Urinary bladder (tissue), 3 donors: ENCODE measurements at regions not wholly inside any gene's neighbourhood (a gene's known extent, or its start where the extent isn't known, plus 50 kb on each side); places are given as distances from the start of the nearest gene placed in this dataset.
A peak's percentile ranks its signal among the peaks of the same experiment; 100 is the strongest.

Experiments
- DNase-seq: peaks from one replicate; pipeline ENCODE4 v3.0.0-alpha.2; 2015; ENCODE audit errors: extremely low spot score
- H3K27ac ChIP-seq: one replicate; pipeline ENCODE4 v1.5.1; 2013; ENCODE audit warnings: low read depth, mild to moderate bottlenecking, moderate library complexity
- H3K36me3 ChIP-seq: one replicate; pipeline ENCODE4 v1.6.1; 2013; ENCODE audit warnings: mild to moderate bottlenecking, moderate library complexity; ENCODE audit not compliant: insufficient read depth
- H3K4me1 ChIP-seq: one replicate; pipeline ENCODE4 v1.6.1; 2013; ENCODE audit warnings: mild to moderate bottlenecking, moderate library complexity; ENCODE audit not compliant: insufficient read depth
- H3K4me3 ChIP-seq: one replicate; pipeline ENCODE4 v1.5.1; 2013; ENCODE audit warnings: low read depth, low read length
- WGBS: extraction: QIAGEN DNeasy Blood & Tissue Kit; methylation state at CpG from one replicate; pipeline ENCODE4 v1.1.7; 2013; 5-methylcytosine and 5-hydroxymethylcytosine counted together
- donor health status: healthy with polysubstance abuse.
- donor health status: healthy.

DNA sequence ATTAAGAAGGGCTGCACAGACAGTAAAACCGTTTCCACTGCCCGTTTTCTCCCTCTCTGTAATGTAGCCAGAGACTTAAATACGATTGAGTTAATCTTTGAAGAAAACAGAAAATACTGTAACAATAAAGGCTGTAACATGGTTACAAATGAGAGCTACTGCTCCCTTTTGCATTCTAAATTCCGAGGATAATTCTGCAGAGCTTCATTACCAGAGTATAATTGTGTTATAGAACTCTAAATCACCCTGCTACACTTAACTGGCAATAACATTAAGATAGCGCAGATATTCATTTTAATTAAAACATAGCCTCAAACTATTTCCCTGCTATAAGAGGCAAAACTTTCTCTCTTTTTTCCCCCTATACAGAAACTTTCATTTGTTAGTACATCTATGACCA lies 283.7 kb upstream of the BRINP1 start:
- DNase-seq = no peak
- WGBS = 59% methylated on average over 5 of the region's 5 CpGs
- no peaks in the 10 kb centered on the region for H3K36me3 ChIP-seq

DNA sequence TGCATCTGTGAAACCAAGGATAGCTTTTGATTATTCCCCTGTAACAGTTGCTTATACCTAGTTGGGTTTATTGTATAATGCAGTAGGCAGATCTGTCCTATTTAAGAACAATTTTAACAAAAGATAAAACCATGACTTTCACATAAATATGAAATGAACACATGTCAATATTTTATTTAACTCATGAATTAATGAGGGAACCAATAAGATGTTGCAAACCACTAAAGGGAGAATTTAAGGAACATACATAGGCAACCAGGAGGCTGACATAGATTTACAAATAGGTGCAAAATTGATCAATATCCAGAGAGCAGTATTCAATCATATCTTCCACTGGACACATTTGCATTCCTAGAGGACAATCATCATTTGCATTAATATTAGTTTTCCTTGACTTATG lies 280.0 kb upstream of the BRINP1 start:
- Histone ChIP-seq H3K4me1 (no peaks in the 10 kb centered on the region), H3K27ac (no peak overlapping the region), H3K36me3 (no peaks in the 10 kb centered on the region), H3K4me3 (no peak overlapping the region)
- no peak for DNase-seq

More for the DNA sequence above, 283.7 kb upstream of the BRINP1 start:
- H3K4me1 ChIP-seq = no peaks in the 10 kb centered on the region
- H3K4me3 ChIP-seq = no peak overlapping the region
- no peak overlapping the region for H3K27ac ChIP-seq

- H3K36me3 ChIP-seq = no peaks in the 10 kb centered on the region
- peak; percentile 15 for DNase-seq
- H3K4me1 ChIP-seq = no peaks in the 10 kb centered on the region
- H3K27ac ChIP-seq = no peak overlapping the region
- 54% methylated on average over 12 of the region's 12 CpGs for WGBS
- no peak overlapping the region for H3K4me3 ChIP-seq
Measured at GRCh38 chr9:119639287-119639955, 270.2 kb upstream of the BRINP1 start.

- 70% methylated on average over 8 of the region's 8 CpGs for WGBS
- Histone ChIP-seq H3K4me1 (no peaks in the 10 kb centered on the region), H3K27ac (no peak overlapping the region), H3K4me3 (no peak overlapping the region), H3K36me3 (no peaks in the 10 kb centered on the region)
- no peak for DNase-seq
Measured at GRCh38 chr9:119634006-119634405, 264.8 kb upstream of the BRINP1 start.

DNA sequence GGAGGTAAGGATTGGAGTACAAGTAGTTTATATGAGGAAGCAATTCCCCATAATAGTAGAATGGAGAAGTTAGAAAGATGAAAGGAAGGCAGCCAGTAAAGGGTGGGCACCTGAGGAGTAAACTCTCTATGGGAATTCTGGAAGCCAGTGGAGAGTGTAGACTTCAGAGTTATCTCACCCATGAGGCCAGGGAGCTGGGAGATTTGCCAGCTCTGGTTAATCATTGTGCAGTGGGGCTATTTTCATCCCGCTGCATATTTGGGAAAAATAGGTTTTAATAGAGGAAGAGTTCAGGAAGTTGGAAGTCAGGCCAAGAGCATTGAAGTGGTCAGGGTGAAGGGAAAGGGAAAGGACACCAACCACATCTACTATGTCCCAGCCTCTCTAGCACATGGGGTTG lies 242.3 kb upstream of the BRINP1 start:
- Histone ChIP-seq H3K4me3 (no peak overlapping the region), H3K4me1 (no peaks in the 10 kb centered on the region), H3K36me3 (no peaks in the 10 kb centered on the region), H3K27ac (no peak overlapping the region)
- no peak for DNase-seq
- 50% methylated on average over 1 of the region's 1 CpG for WGBS

DNA sequence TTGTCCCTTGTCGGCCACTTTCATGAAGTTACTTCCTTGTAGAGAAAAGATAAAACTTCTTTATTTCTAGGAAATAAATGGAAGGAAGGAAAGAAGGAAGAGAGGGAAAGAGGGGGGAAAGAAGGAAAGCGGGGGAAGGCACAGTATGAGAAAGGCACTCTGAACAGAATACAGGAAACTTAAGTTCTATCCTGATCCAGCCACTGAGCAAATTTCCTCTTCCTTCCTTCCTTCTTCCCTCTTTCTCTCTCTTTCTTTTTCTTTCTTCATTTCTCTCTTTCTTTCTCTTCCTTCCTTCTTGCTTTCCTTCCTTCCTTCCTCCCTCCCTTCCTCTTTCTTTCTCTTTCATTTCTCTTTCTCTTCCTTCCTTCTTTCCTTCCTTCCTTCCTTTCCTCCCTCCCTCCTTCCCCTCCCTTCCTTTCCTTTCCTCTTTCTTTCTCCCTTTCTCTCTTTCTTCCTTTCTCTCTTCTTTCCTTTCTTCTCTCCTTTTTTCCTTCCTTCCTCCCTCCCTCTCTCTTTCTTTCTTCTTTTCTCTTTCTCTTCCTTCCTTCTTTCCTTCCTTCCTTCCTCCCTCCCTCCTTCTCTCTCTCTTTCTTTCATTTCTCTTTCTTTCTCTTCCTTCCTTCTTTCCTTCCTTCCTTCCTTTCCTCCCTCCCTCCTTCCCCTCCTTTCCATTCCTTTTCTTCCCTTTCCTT lies 240.2 kb upstream of the BRINP1 start:
- Histone ChIP-seq H3K4me3 (no peak overlapping the region), H3K36me3 (no peaks in the 10 kb centered on the region), H3K27ac (no peak overlapping the region), H3K4me1 (no peaks in the 10 kb centered on the region)
- WGBS = 97% methylated on average over 2 of the region's 2 CpGs
- DNase-seq = no peak

- H3K4me3 ChIP-seq = no peak overlapping the region
- no peak for DNase-seq
- no peaks in the 10 kb centered on the region for H3K36me3 ChIP-seq
- H3K4me1 ChIP-seq = no peaks in the 10 kb centered on the region
- no peak overlapping the region for H3K27ac ChIP-seq
Measured at GRCh38 chr9:119601632-119602031, 232.4 kb upstream of the BRINP1 start.

DNA sequence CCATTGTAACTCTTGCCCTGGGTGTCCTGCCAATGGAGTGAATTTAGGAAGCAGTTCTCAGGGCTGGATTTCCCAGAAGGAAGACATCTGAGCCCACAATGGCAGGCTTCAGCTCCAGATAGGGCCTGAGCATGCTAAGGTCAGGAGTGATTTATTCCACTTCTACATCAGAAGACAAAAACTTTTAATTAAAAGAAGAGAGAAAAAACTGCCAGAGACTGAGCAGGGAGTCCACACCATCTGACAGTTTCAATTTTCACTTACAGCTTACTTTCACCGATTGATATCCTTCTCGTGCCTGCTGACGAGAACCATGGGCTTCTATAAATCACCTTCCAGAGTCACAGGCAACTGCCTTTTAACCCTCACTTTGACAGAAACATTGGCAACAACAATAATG lies 228.3 kb upstream of the BRINP1 start:
- Histone ChIP-seq H3K4me3 (no peak overlapping the region), H3K4me1 (no peaks in the 10 kb centered on the region), H3K36me3 (no peaks in the 10 kb centered on the region), H3K27ac (no peak overlapping the region)
- 31% methylated on average over 3 of the region's 3 CpGs for WGBS
- DNase-seq = no peak

DNA sequence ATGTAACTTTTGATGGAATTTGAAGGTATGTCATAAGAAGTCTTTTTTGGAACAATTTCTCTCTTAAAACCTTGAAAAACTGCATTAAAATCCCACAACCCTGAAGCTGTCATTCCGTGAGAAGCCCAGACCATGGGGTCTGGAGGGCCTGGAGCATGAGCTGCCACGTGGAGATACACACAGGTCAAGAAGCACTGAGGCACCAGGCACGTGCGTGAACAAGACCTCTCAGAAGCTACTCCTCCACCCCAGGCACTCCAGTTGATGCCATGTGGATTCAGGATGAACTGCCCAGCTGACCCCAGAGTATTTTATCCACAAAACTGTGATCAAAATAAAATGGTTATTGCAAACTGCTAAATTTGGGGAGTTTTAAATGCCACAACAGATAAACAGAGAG lies 227.5 kb upstream of the BRINP1 start:
- no peak overlapping the region for H3K27ac ChIP-seq
- no peak overlapping the region for H3K4me3 ChIP-seq
- no peaks in the 10 kb centered on the region for H3K36me3 ChIP-seq
- WGBS = 77% methylated on average over 4 of the region's 4 CpGs
- H3K4me1 ChIP-seq = no peaks in the 10 kb centered on the region
- DNase-seq = no peak

- no peaks in the 10 kb centered on the region for H3K4me1 ChIP-seq
- no peaks in the 10 kb centered on the region for H3K36me3 ChIP-seq
- H3K4me3 ChIP-seq = no peak overlapping the region
- WGBS = 53% methylated on average over 12 of the region's 12 CpGs
- H3K27ac ChIP-seq = no peak overlapping the region
- DNase-seq = no peak
Measured at GRCh38 chr9:119588874-119589744, 219.9 kb upstream of the BRINP1 start.

- 78% methylated on average over 1 of the region's 1 CpG for WGBS
- Histone ChIP-seq H3K4me3 (no peak overlapping the region), H3K36me3 (no peaks in the 10 kb centered on the region), H3K27ac (no peak overlapping the region), H3K4me1 (no peaks in the 10 kb centered on the region)
- no peak for DNase-seq
Measured at GRCh38 chr9:119577881-119578280, 208.6 kb upstream of the BRINP1 start.

DNA sequence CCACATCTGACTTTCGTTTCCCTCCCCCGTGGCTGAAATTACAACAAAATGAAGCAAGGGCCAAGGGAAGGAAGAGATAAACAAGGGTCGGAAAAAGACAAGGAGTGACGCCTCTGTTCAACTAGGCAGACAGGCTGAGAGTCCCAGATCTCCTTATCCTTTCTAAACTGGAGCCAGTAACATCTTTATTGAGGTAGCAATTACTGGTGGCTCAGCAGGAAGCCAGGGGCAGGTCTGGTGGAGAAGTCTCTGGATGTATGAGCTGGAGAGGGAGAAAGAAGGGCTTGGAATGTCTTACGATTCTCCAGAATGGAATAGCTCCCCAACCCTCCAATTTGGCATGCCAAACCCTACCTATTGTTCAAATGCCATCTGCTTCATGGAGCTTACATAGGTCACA lies 190.8 kb upstream of the BRINP1 start:
- Histone ChIP-seq H3K4me1 (no peaks in the 10 kb centered on the region), H3K4me3 (no peak overlapping the region), H3K36me3 (no peaks in the 10 kb centered on the region), H3K27ac (no peak overlapping the region)
- WGBS = 18% methylated on average over 5 of the region's 5 CpGs
- no peak for DNase-seq

GRCh38 chr9:119559056-119559455 lies 189.8 kb upstream of the BRINP1 start:
- no peak for DNase-seq
- Histone ChIP-seq H3K4me1 (no peaks in the 10 kb centered on the region), H3K4me3 (no peak overlapping the region), H3K27ac (no peak overlapping the region), H3K36me3 (no peaks in the 10 kb centered on the region)
